GM12865 (cell line): ENCODE measurements at regions not wholly inside any gene's neighbourhood (a gene's known extent, or its start where the extent isn't known, plus 50 kb on each side); places are given as distances from the start of the nearest gene placed in this dataset.

Experiments used
- DNase-seq: peaks from one replicate; pipeline ENCODE4 v3.0.0; 2010; ENCODE audit warnings: low read depth
- H3K4me3 ChIP-seq: 2 replicates; pipeline ENCODE4 v1.5.1; 2011; ENCODE audit warnings: mild to moderate bottlenecking, low read depth, low read length, control low read depth
- TF ChIP-seq, protein P1 (sequence below): IDR thresholded peaks from 2 replicates; pipeline ENCODE4 v1.5.1; 2011; ENCODE audit warnings: low read length, control low read depth, low read depth, inconsistent platforms; ENCODE audit not compliant: insufficient read depth; ENCODE audit errors: missing control alignments

DNA sequence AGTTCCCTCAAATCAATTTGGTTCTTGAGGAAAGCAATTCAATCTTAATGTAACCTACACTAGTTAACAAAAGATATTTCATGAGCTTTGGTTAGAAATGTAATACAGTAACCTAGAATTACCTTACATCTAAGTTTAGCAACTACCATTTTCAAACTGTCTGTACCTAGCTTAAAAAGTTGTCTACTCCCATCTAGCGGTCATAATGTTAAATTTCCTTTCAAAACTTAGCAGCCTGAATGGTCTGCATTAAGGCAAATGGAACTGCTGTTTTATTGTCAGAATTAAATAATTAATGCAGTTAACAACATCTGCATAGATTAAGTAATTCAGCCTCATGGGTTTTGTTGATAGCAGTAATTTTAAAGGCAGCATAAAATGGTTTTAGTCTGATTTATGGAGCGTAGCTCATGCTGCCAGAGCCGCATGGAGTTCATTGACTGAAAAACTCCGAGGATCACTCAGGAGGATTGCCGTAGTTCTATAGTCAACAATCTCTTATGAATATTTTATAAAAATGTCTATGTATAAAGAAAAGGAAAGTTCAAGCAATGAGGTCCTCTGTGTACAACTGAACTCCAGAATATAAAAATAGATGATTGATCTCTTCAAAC, 485.4 kb upstream of the MANEA start:
- TF ChIP-seq, protein P1, sequence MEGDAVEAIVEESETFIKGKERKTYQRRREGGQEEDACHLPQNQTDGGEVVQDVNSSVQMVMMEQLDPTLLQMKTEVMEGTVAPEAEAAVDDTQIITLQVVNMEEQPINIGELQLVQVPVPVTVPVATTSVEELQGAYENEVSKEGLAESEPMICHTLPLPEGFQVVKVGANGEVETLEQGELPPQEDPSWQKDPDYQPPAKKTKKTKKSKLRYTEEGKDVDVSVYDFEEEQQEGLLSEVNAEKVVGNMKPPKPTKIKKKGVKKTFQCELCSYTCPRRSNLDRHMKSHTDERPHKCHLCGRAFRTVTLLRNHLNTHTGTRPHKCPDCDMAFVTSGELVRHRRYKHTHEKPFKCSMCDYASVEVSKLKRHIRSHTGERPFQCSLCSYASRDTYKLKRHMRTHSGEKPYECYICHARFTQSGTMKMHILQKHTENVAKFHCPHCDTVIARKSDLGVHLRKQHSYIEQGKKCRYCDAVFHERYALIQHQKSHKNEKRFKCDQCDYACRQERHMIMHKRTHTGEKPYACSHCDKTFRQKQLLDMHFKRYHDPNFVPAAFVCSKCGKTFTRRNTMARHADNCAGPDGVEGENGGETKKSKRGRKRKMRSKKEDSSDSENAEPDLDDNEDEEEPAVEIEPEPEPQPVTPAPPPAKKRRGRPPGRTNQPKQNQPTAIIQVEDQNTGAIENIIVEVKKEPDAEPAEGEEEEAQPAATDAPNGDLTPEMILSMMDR = peak; percentile 37
- peak; percentile 46 for DNase-seq
- H3K4me3 ChIP-seq = no peak overlapping the region

DNA sequence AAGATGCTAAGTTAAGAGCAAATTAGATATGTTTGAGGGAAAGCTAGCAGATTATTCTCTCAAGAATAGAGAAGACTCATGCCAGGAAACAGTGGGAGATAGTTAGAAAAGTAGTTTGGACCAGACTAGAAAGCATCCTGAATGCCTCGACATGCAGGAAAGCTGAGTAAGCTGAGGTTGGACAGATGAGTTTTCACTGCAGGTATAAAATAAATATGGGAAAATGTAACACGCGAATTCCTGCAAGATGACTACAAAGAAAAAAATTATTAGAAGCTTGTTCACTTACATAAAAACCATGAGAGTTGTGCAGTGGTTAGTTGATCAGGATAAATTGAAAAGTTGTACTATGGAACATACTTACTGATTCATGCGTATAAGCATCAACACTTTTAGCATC, 484.2 kb upstream of the MANEA start:
- no peak overlapping the region for H3K4me3 ChIP-seq
- DNase-seq = no peak
- TF ChIP-seq, protein P1 = no peak

DNA sequence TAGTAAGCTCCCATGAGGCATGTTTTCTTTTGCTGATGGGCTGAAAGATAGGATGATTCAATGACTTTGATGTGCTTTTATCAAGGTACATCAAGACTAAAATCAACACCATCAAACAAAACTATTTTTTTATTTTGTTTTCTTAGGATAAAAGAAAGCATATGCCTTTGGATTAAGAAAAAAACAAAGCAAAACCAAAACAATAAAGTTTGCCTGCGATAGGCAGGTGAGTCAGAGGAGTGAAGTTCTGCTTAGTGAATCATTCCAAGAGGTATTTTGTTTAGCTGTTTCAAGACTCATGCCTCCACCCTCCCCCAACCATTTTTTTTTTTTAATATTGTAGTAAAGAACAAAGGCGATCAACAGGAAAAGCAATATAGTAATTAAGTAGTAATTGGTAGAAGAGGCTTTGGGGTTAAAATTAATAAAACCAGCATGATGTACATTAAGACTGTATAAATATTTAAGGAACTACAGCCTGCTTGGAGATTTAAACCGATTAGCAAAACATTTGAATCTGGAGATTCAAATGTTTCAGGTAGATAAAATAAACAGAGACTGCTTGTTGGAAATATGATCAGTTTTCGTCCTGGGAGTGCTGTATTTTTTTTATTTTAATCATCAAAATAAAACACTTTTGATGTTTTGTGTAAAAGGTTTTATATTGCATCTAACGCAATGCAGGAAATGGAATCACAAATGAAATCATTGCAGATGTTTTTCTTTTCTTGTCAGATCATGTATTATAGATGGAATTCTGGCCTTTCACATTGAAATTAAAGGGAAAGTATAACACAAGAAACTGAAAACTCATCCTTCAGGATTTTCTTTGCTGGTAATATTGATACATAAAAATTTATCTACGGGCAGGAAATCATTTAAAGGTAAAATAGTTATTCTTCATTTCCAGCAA, 482.3 kb upstream of the MANEA start:
- TF ChIP-seq, protein P1 = no peak
- DNase-seq = no peak

DNA sequence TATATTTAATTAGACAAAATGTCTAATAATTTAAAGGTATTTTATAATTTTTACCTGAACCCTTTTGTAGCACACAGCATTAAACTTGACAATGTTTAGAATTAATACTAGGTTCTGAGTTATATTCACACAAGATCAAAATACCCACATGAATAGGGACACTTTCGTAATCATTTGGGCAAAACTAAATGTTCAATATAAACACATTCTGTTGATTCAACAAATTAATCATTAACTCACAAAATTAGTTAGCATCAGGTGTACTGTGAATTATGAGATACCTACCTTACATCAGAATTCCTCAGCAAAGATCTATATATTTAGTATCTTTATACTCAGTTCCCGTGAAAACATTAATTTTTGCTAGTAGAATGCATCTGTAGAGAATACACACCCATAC, 481.5 kb upstream of the MANEA start:
- TF ChIP-seq, protein P1 = no peak
- H3K4me3 ChIP-seq = no peak overlapping the region
- DNase-seq = no peak

More for the DNA sequence above, 482.3 kb upstream of the MANEA start:
- H3K4me3 ChIP-seq = no peak overlapping the region

DNA sequence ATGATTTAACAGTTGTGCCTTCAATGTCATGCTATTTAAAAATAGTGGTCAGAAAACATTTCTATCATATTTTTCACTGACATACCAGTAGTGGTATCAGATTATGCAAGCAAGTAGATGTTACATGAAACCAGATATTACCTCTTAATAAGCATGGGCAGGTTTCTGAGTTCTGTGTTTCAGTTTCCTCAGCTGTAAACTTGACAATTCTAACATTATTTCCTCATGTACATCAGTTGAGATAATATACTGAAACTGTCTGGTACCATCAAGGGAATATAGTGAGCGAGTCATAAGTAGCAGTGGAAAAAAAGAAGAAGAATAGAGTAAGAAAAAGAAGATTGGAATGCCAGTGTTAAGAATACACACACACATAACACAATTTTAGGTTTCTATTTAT, 477.9 kb upstream of the MANEA start:
- no peak overlapping the region for H3K4me3 ChIP-seq
- DNase-seq = no peak
- TF ChIP-seq, protein P1 = no peak

DNA sequence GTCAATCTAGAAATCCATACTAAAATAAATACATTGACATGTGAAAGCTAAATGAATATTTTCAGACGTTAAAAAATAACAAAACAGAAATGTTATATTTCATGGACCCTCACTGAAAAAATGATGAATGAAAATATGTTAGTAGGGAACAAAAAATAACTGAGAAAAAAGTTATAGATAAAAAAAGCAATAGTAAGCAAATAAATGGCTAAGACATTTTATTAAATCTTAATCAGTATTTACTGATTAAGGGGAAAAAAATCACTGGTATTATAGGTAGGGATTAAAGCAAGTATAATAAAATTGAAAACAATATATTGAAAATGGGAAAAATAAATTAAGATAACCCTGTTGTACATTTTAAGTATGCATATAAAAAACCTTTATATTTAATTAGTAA, 468.1 kb upstream of the MANEA start:
- no peak overlapping the region for H3K4me3 ChIP-seq
- TF ChIP-seq, protein P1 = no peak
- DNase-seq = no peak

DNA sequence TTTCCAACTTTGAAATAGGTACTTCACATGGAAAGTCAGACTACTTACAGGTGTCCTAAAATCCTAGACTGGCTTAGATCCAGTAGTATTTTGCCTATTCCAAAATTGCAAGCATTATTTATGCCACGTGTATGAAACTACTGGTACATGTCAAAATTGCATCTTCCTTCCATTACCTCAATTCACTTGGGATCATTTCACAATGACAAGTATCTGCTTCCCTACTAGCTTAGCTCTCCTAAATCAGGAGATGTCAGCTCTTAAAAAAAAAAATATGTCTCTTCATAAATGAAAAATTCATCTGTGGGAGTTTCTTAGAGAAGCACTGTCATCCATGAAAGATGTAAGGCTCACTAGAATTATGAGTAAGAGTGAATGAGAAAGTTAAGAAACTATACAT, 466.6 kb upstream of the MANEA start:
- DNase-seq = no peak
- TF ChIP-seq, protein P1 = no peak

More for the DNA sequence above, 466.6 kb upstream of the MANEA start:
- no peak overlapping the region for H3K4me3 ChIP-seq
